OCI-LY3 (cell line): ENCODE measurements at regions not wholly inside any gene's neighbourhood (a gene's known extent, or its start where the extent isn't known, plus 50 kb on each side); places are given as distances from the start of the nearest gene placed in this dataset.

Experiments used
- H2AFZ ChIP-seq: fragments of 200-600, 300-600 bp; shearing (Covaris generic); 2 replicates; pipeline ENCODE4 v1.6.0; 2014; ENCODE audit warnings: antibody characterized with exemption, low read depth, low read length
- H3K27ac ChIP-seq: fragments of 200-600, 300-600 bp; sonication (generic); 2 replicates; pipeline ENCODE4 v1.5.1; 2014; ENCODE audit warnings: mild to moderate bottlenecking, low read length, moderate library complexity, mixed read lengths
- H3K27me3 ChIP-seq: fragments of 200-600, 300-600 bp; sonication (generic); 2 replicates; pipeline ENCODE4 v1.6.1; 2014; ENCODE audit warnings: low read depth, low read length, mixed read lengths
- H3K36me3 ChIP-seq: fragments of 200-600, 300-600 bp; sonication (generic); replicated peaks from 2 replicates; pipeline ENCODE3; 2014; ENCODE audit warnings: low read depth, low read length, mixed read lengths
- H3K4me1 ChIP-seq: fragments of 300-600, 200-600 bp; sonication (generic); 2 replicates; pipeline ENCODE4 v1.6.1; 2014; ENCODE audit warnings: low read length, mixed read lengths
- H3K4me2 ChIP-seq: fragments of 200-600, 300-600 bp; sonication (generic); 2 replicates; pipeline ENCODE4 v1.6.1; 2014; ENCODE audit warnings: low read length, mixed read lengths
- H3K4me3 ChIP-seq: fragments of 300-600, 200-600 bp; sonication (generic); 2 replicates; pipeline ENCODE4 v1.5.1; 2014; ENCODE audit warnings: antibody characterized with exemption, mild to moderate bottlenecking, low read length, moderate library complexity
- H3K79me2 ChIP-seq: fragments of 300-600, 200-600 bp; shearing (Covaris generic); 2 replicates; pipeline ENCODE4 v1.6.1; 2014; ENCODE audit warnings: mild to moderate bottlenecking, low read length, mixed read lengths
- H3K9ac ChIP-seq: fragments of 300-600, 200-600 bp; shearing (Covaris generic); 2 replicates; pipeline ENCODE4 v1.6.0; 2014; ENCODE audit warnings: mild to moderate bottlenecking, low read length, moderate library complexity
- H3K9me3 ChIP-seq: fragments of 200-600, 300-600 bp; shearing (Covaris generic); 2 replicates; pipeline ENCODE4 v1.6.1; 2014; ENCODE audit warnings: low read length, mixed read lengths; ENCODE audit not compliant: insufficient read depth
- H4K20me1 ChIP-seq: fragments of 200-600, 300-600 bp; sonication (generic); 2 replicates; pipeline ENCODE4 v1.6.1; 2016; ENCODE audit warnings: low read length, mixed read lengths; ENCODE audit not compliant: insufficient read depth
- CTCF ChIP-seq: fragments of 200-600, 300-600 bp; sonication (generic); IDR thresholded peaks from 2 replicates; pipeline ENCODE4 v1.5.1; 2014; ENCODE audit warnings: antibody characterized with exemption, low read length, low read depth
- EZH2phosphoT487 ChIP-seq: fragments of 200-600 bp; shearing (Covaris generic); IDR thresholded peaks from 2 replicates; pipeline ENCODE4 v1.6.1; 2018; ENCODE audit warnings: antibody characterized with exemption, mixed run types, low read depth

GRCh38 chr3:147015334-147015733, 391.0 kb downstream of the ZIC4 start:
- H3K4me3 ChIP-seq = no peak overlapping the region
- no peaks in the 10 kb centered on the region for H3K9me3 ChIP-seq
- H3K4me1 ChIP-seq = no peaks in the 10 kb centered on the region
- no peaks in the 10 kb centered on the region for H3K79me2 ChIP-seq
- H3K27me3 ChIP-seq = no peaks in the 10 kb centered on the region
- H2AFZ ChIP-seq = no peak overlapping the region
- TF ChIP-seq EZH2phosphoT487 (no peak), CTCF (no peak)
- no peak overlapping the region for H3K4me2 ChIP-seq
- H3K27ac ChIP-seq = no peak overlapping the region
- no peaks in the 10 kb centered on the region for H4K20me1 ChIP-seq
- H3K36me3 ChIP-seq = no peaks in the 10 kb centered on the region
- H3K9ac ChIP-seq = no peak overlapping the region

GRCh38 chr3:147008886-147009285, 397.5 kb downstream of the ZIC4 start:
- no peak for TF ChIP-seq CTCF
- Histone ChIP-seq H3K9me3 (no peaks in the 10 kb centered on the region), H3K27me3 (no peaks in the 10 kb centered on the region), H4K20me1 (no peaks in the 10 kb centered on the region), H3K27ac (no peak overlapping the region), H3K4me3 (no peak overlapping the region), H3K36me3 (no peaks in the 10 kb centered on the region), H2AFZ (no peak overlapping the region), H3K4me2 (no peak overlapping the region), H3K9ac (no peak overlapping the region), H3K4me1 (no peaks in the 10 kb centered on the region), H3K79me2 (no peaks in the 10 kb centered on the region)

- H3K9ac ChIP-seq = no peak overlapping the region
- no peak for TF ChIP-seq EZH2phosphoT487
- no peak for TF ChIP-seq CTCF
- H4K20me1 ChIP-seq = no peaks in the 10 kb centered on the region
- no peak overlapping the region for H3K4me3 ChIP-seq
- H3K27ac ChIP-seq = no peak overlapping the region
- no peaks in the 10 kb centered on the region for H3K27me3 ChIP-seq
- H3K4me2 ChIP-seq = no peak overlapping the region
- H3K36me3 ChIP-seq = no peaks in the 10 kb centered on the region
- H3K79me2 ChIP-seq = no peaks in the 10 kb centered on the region
- no peaks in the 10 kb centered on the region for H3K4me1 ChIP-seq
- no peaks in the 10 kb centered on the region for H3K9me3 ChIP-seq
- H2AFZ ChIP-seq = no peak overlapping the region
Observed at GRCh38 chr3:147008458-147008857, 397.9 kb downstream of the ZIC4 start.

- no peak for TF ChIP-seq EZH2phosphoT487
- TF ChIP-seq CTCF = no peak
Observed at GRCh38 chr3:147007736-147008245, 398.6 kb downstream of the ZIC4 start.

More at GRCh38 chr3:147007736-147008245, 398.6 kb downstream of the ZIC4 start:
- no peaks in the 10 kb centered on the region for H4K20me1 ChIP-seq
- H3K27me3 ChIP-seq = no peaks in the 10 kb centered on the region
- H2AFZ ChIP-seq = no peak overlapping the region
- H3K36me3 ChIP-seq = no peaks in the 10 kb centered on the region
- no peak overlapping the region for H3K27ac ChIP-seq
- H3K9me3 ChIP-seq = no peaks in the 10 kb centered on the region
- no peaks in the 10 kb centered on the region for H3K4me1 ChIP-seq
- H3K79me2 ChIP-seq = no peaks in the 10 kb centered on the region
- no peak overlapping the region for H3K9ac ChIP-seq
- H3K4me2 ChIP-seq = no peak overlapping the region
- no peak overlapping the region for H3K4me3 ChIP-seq
